Ammon's horn (tissue), 1 donor: ENCODE measurements at regions not wholly inside any gene's neighbourhood (a gene's known extent, or its start where the extent isn't known, plus 50 kb on each side); places are given as distances from the start of the nearest gene placed in this dataset.
"Not testable (repeated sequence)": the region's sequence is repeated elsewhere in the genome, so short reads cannot be mapped to it uniquely, and the experiment has no call there.

Experiments used
- DNase-seq: peaks from one replicate; pipeline ENCODE4 v3.0.0-alpha.2; 2016; ENCODE audit warnings: low spot score

GRCh38 chr10:28186887-28187578 is 115.8 kb downstream of the MPP7 start:
- DNase-seq: no peak

- no peak for DNase-seq
Observed at GRCh38 chr10:28186461-28186860, 116.4 kb downstream of the MPP7 start.

- DNase-seq: no peak
Observed at GRCh38 chr10:28184810-28185209, 118.1 kb downstream of the MPP7 start.

GRCh38 chr10:28181478-28182096 is 121.3 kb downstream of the MPP7 start:
- DNase-seq: no peak

GRCh38 chr10:28180654-28181053 is 122.2 kb downstream of the MPP7 start:
- DNase-seq: no peak

- no peak for DNase-seq
Observed at GRCh38 chr10:28179743-28180099, 123.1 kb downstream of the MPP7 start.

GRCh38 chr10:28179006-28179742 is 123.7 kb downstream of the MPP7 start:
- DNase-seq: peak; percentile 56

- DNase-seq: no peak
Observed at GRCh38 chr10:28177944-28178637, 124.8 kb downstream of the MPP7 start.

- DNase-seq: not testable (repeated sequence)
Observed at GRCh38 chr10:28176498-28176897, 126.4 kb downstream of the MPP7 start.

GRCh38 chr10:28172223-28172610 is 130.6 kb downstream of the MPP7 start:
- no peak for DNase-seq

- DNase-seq: no peak
Observed at GRCh38 chr10:28171468-28172222, 131.2 kb downstream of the MPP7 start.

GRCh38 chr10:28169525-28169924 is 133.3 kb downstream of the MPP7 start:
- no peak for DNase-seq

- DNase-seq: no peak
Observed at GRCh38 chr10:28160866-28161405, 141.9 kb downstream of the MPP7 start.

- no peak for DNase-seq
Observed at GRCh38 chr10:28157379-28157778, 145.5 kb downstream of the MPP7 start.

GRCh38 chr10:28155726-28156125 is 147.1 kb downstream of the MPP7 start:
- DNase-seq: no peak

GRCh38 chr10:28151636-28152035 is 151.2 kb downstream of the MPP7 start:
- peak; percentile 17 for DNase-seq

GRCh38 chr10:28149746-28150145 is 150.9 kb upstream of the ODAD2 start:
- no peak for DNase-seq

GRCh38 chr10:28147706-28148105 is 148.8 kb upstream of the ODAD2 start:
- DNase-seq: no peak

- no peak for DNase-seq
Observed at GRCh38 chr10:28139138-28139537, 140.3 kb upstream of the ODAD2 start.

- peak; percentile 5 for DNase-seq
Observed at GRCh38 chr10:28137907-28138880, 139.3 kb upstream of the ODAD2 start.
